Nucleus accumbens (tissue), 56 donors: ENCODE measurements at regions not wholly inside any gene's neighbourhood (a gene's known extent, or its start where the extent isn't known, plus 50 kb on each side); places are given as distances from the start of the nearest gene placed in this dataset.

ENCODE experiments used
- DNase-seq, 56 donors: peaks; one replicate each; lab custom pipeline; 2025; lab: John Stamatoyannopoulos, UW

DNA sequence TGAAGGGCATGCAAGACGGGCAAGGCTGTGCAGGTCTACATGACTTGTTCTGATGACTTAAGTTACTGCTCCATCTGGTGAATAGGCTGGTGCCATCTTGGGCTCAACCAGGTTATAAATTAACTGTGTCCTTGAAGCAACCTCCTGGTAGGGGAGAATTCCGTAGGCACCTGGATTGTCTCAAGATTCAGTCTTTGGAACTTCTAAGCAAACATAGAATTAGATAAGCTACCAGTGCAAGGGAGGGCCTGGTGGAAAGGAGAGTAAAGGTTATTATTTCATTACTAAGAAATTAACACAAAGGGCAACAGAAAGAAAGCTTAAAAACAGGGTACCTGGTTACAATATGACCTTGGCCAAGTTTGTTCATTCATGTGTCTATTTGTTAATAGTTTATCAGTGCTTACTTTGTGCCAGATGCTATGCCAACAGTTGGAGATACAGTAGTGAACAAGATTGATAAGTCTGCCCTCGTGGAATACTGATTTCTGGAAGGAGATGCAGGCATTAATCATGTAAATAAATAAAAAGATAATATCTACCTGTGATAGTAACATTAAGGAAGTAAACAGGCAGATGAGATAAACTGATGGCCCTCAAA, 107.0 kb upstream of the PALS2 start:
- no peak for DNase-seq

DNA sequence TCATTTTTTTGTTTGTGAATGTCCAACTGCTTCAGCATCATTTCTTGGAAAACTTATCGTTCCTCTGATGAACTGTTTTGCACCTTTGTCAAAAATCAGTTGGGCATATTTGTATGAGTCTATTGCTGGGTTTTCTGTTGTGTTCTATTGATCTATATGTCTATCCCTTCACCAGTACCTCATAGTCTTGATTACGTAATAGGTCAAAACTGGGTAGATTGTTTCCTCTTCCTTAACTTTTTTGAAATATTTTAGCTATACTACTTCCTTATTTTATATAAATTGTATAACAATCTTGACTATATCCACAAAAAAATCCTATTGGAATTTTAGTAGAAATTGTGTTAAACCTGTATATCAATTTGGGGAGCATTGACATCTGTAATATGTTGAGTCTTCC, 104.1 kb upstream of the PALS2 start:
- DNase-seq = no peak

DNA sequence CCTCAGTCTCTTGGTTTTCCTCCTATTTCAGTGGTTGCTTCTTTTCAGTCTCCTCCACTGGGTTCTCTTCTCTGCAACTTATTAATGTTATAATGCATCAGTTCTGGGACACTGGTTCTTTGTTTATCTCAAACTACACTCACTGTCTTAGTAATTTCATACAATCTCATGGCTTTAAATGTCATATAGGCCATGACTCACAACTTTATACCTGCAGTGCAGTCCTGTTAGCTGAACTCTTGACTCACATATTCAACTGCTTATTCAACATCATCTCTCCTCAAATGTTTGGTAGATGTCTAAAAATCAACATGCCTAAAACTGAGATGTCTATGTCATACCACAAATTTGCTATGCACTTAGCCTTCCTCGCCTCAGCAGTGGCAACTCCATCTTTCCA, 101.2 kb upstream of the PALS2 start:
- no peak for DNase-seq

DNA sequence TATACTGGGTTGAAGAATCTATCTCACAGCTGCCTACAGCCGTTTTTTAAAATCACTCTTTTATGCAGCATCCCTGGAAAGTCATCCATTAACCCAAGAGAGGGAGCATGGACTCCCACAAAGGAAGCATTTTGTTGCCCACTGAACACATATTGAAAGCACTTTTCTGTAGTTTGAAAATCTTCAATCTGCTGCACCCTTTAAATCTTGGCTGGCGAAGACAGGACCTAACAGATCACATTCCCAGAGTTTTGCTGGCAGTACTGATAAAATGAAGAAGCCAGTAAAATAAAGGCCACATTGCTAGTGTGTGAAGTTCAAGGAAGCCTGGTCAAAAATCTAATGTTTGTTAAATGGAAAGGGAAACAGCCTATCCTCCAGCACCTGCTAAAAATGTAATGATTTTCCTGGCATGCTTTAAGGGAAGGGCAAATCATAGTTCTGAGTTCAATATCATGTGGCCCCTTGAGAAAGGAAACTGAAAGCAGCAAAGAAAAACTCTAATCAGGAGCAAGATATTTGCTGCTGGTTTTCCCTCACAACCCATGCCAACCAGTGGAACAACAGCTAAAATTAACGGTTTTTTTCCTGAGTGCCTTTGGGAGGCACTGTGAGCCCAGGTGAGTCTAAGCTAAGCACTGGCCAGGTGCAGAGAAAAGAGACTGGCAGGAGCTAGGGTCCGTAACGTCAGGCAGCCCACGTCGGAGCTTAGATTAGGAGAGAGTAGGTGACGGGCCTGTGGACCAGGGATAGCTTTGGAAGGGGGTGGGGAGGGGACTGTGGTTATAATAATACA, 97.9 kb upstream of the PALS2 start:
- DNase-seq = no peak

DNA sequence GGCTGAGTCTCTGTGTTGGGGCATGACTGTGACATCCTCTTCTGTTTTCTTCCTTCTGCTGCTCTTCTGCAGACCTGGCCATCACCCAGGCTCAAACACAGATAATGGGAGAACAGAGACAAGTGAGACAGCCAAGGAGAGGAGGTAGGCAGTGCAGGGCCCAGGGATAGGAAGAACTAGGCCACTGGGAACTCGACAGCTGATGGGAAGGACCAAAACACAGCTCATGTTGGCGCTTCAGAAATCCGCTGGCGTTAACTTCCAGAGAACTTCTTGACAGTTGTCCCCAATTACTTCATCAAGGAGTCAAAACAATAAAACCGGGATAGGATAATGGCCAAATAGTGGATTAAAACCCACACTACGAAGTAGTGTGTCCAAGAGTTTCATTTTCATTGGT, 97.0 kb upstream of the PALS2 start:
- no peak for DNase-seq

DNA sequence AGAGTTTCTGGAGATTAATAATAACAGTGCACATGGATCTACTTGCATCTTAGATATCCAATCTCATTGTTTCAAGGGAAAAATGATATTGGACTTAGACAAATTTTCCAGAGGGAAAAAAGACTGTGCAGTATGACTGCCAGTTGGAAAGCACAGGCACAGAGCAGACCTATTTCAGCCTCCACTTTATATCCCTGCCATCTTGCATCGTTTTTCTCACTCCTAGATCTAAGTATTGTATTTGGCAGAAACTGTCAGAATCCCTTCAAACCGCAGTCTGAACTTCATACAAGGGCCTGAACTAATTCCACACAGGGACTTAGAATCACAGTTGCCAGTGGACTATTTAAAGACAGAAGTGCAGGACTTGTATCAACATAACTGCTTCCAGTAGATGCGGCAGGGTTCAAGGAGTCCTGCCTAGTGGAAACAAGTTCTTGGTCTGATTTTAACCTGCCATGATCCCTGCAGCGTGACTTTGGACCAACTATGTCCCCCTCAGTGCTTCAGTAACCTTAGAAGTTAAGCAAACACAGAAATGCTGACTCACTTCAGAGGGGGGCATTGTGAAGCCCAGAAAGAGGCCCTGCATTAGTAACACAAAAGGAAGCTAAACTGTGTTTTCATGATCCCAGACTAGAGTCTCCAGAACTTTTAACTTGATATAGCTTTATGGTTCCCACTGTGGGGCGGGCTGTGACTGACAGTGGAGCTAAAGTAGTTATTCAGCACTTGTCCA, 95.7 kb upstream of the PALS2 start:
- DNase-seq = no peak

DNA sequence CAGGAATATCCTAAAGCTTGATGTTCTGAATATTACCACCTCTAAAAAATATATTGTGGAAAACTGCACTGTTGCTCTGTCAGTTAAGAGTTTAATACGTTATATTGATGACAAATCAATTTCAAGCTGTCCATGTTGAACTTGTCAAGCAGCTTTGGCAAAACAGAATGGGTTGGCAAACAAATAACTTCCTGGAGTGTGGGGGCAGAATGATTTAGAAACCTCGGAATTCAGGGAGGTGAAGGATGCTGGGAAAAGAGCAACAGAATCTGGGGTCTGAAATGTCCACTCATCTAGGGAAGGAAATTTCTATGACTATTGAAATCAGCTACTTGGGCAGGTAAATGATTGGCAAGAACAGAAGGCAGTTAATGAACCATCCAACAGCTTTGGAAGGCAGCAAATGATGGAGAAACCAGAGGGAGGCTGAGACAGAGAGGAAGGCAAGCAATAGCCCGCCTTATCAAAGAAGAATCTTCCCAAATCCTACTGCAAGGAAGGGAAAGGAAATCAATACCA, 95.1 kb upstream of the PALS2 start:
- DNase-seq = no peak

DNA sequence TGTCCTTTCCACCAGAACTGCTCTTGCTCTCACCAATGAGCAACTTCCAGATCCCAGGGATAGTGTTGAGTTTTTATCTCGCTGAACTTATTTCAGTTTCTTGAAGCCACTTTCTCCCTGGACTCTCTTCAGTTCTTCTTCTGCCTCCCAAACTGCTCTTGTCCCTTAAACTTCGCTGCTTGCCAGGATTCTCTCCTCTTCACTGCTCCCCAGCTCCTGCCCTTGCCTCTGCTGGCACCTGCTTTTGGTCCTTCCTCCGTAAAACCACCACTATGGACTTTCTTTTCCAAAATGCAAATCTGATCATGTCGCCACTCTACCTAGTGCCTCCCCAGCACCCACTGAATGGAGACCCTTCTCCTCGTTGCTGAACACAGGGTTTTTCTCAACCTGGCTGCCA, 92.8 kb upstream of the PALS2 start:
- DNase-seq = no peak

DNA sequence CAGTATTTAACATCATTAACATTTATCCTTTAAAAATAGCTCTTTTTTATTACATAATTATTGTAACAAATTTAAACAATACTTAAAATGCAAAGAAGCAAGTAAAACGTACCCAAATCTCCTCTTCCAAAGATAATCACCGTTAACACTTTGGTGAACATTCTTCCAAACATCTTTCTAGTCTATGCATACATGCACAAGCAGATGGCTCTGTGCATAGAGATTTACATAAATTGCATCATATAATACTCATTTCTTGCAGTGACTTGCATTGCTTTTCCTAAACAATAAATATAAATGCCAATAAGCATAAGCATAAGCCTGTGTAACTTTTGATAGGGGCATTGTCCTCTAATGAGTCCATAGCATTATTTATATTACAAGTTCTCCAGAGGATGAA, 89.4 kb upstream of the PALS2 start:
- no peak for DNase-seq

DNA sequence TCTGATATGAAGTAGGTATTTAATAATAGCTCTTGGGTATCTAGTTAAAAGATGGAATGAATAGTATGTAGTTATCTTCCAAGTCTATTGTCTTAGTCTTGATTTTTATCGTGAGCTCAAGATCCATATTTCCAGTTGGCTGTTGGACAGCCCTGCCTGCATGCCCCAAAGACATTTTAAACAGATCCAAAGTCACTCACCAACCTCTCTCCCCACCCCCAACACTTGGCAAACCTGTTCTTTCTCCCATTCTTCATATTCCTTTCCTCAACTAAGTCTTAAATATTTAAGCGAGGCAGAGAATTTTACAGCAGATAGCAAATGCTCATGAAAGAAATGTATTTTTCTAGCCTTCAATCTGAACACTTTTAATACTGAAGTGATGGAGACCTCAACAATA, 80.7 kb upstream of the PALS2 start:
- DNase-seq = no peak

DNA sequence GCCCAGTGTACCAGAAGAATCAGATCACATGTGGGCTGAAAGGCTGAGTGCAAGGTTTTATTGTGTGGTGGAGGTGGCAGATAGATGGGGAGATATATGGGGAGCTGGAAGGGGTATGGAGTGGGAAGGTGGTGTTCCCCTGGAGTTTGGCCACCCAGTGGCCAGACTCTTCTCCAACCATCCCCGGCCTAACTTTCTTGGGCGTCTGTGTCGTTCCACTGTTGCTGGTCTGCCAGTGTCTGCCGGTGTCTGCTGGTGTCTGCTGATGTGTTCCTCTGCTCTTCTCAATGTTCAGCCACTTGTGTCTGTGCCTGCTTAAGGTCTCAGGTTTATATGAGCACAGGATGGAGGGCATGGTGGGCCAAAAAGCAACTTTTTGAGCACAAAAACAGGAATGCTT, 78.4 kb upstream of the PALS2 start:
- DNase-seq = no peak

DNA sequence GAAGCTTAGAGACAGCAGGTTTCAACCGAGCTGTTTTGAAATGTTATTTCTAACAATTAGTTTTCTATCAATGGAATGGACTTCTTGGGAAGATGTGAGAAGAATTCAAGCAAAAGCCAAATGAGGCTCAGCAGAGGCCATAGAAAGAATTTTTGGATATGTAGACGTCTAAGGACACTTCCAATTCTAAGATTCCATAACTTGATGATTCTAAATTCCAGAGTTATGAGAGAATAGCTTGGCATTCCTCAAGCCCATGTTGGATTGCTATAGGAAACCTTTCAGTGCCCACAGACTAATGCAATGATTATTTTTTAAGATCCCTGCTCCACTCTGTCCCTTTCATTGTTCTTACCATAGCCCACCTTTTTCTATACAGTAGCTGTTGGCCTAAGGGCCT, 77.2 kb upstream of the PALS2 start:
- no peak for DNase-seq

DNA sequence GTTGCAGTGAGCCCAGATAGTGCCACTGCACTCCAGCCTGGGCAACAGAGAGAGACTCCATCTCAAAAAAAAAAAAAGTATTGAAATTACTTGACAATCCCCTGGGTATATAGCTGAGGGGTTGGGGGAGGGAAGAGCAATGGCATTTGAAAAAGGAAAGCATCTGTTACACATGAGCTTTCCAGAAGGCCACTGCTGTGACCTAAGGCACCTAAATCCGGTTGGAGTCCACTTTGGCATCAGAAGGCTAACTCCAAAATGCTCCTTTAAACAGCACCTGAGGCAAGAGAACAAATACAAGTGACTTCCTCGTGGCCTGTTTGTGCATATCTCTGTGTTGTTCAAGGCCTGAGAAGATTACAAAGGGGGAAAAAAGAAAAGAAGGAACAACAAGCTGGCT, 74.8 kb upstream of the PALS2 start:
- no peak for DNase-seq

DNA sequence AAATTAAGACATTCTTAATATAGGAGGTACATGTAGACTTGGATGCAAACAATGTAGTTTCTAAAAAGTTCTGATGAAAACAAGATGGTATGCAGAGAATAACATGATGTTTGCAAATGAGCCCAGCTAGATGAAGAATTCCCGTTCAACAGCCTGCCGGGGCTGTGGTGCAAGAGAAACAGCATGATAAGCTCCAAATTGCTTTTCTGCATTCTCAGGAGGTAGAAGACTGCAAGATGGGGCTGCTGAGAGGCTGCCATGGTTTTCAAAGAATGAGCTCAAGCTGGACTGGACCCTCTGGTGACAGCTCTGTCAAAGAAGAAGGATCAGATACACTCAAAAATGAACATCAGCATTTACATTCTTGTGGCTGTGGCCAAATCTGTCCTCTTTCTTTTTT, 73.4 kb upstream of the PALS2 start:
- no peak for DNase-seq

DNA sequence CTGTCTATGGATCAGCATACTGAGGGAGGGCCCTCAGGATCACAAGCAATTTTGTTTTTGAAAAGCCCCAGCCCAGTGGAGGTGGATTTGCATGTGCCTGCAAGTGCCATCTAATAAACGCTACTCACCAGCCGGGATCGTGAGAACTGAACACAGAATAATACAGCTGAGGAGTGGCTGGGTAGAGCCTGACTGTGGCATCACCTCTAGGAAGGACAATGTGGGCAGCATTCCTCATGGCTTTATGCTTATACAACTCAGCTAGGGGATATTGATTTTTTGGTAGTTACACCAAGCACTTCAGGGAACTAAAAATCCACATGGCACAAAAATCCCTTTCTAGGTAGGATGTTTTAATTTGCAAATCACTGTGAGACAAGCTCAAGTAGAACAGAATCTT, 72.7 kb upstream of the PALS2 start:
- no peak for DNase-seq

DNA sequence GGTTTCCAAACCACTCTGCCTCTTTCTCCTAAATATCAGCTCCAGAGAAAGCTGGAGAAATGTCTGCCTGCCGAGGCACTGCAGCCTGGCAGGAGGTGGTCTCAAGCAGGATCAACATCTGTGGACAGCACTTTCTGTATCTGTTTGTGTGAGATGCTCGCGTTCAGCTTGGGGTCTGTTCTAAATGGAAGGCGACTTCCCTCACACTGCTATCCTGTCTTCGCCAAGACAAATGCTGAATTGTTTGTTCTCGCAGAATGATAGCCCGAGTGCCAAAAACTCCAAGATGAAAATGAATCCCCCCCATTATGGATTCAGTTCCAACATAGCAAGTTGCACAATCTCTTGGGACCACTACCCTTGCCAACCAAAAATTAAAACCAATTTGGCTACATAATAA, 72.2 kb upstream of the PALS2 start:
- DNase-seq = peak in 12 of 56 donors; percentile 2 to 21 (median 8)

DNA sequence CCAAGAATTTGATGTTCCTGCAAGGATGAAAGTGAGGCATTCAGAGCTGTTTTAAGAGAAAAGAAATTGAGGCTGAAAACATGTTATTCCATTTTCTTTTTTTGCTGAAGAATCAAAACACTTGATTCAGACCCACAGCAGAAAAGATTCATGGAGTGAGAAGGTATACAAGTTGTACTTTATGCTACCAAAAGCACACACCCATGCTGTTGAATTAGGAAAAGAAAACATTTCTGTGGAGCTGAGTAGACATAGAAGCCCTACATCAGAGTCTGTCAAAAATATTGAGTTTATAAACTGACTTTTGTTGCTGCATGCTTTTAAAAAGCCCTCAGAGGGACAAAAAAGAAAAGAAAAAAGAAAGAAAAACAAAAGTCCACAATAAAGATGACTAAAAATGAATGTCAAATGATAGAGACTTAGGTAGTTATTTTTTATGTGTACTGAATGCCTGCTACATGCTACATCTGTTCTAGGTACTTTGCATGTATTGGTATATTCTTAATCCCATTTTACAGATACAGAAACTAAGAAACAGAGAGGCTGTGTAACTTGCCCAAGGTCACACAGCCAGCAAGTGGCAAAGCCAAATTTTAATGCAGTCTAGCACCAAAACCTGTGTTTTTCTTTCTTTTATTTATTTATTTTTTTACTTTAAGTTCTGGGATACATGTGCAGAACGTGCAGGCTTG, 71.7 kb upstream of the PALS2 start:
- no peak for DNase-seq

DNA sequence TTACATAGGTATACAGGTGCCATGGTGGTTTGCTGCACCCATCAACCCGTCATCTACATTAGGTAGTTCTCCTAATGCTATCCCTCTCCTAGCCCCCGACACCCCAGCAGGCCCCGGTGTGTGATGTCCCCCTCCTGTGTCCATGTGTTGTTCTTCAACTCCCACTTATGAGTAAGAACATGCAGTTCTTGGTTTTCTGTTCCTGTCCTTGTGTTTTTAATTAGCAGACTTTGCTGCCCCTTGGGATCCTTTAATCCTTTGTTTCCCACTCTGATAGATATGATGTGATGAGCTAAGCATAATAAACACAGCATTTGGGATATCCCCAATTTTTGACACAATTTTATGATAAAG, 71.1 kb upstream of the PALS2 start:
- DNase-seq = no peak

DNA sequence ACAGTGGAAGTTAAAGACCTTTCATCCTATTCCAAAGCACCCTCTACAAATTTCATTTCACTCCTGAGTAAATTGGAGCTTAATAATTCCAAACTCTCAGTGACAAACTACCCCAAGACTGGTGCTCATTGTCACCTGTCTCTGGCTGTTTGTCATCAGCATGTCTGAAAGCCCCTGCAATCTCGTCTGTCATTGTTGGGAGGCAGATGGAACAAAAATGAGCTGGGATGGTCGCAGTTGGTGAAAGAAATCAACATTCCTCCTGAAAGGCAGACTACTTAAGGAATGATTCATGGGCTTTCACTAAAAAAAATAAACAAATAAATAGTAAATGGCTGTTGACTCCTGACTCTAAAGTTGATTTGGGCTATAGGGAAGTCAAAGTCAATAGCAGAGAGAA, 69.7 kb upstream of the PALS2 start:
- DNase-seq = no peak

DNA sequence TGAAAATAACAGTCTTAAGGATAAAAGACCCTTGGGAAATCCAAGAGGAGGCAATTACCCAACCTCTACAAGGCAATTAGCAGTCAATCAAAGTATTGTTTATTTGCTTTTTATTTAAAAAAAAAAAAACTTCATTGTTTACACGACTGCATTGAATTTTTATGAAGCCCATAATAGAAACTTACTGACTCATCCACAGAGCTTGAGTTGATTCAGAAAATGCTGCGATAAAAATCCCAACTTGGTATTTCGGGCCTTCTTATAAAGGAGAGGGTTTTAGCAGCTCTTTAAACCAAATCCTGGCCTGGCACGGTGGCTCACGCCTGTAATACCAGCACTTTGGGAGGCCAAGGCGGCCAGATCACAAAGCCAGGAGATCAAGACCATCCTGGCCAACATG, 69.2 kb upstream of the PALS2 start:
- no peak for DNase-seq

DNA sequence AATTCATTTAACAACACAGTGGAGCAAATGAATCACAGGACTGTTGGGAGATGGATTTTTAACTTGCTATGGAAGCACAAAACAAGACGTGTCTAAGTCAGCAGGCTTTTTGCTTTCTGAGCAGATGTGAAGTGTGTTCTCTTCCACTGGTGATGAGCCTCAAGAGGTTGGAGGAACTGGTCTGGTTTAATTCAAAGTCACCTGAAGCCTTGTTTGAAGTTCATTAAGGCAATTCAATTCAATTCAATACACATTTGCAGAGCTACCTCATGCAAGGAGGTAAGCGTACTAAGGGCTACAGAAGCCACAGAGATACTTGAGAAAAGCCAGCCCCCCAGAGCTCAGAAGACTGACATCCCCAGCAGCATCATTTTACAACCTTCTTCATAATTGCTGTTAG, 68.4 kb upstream of the PALS2 start:
- no peak for DNase-seq
